ENCODE measurements at regions not wholly inside any gene's neighbourhood (a gene's known extent, or its start where the extent isn't known, plus 50 kb on each side); places are given as distances from the start of the nearest gene placed in this dataset.

GRCh38 chr13:82720986-82721385 lies 1161.3 kb downstream of the SLITRK1 start:
- TF ChIP-seq CTCF (IDR thresholded peaks at IDR 0.05; ENCODE audit: poor library complexity) (no peak), EZH2phosphoT487 (IDR thresholded peaks at IDR 0.05; ENCODE audit: low read depth, severe bottlenecking, unreplicated experiment) (no peak)

All from hepatocyte (in vitro differentiated cells).